ENCODE measurements at regions not wholly inside any gene's neighbourhood (a gene's known extent, or its start where the extent isn't known, plus 50 kb on each side); places are given as distances from the start of the nearest gene placed in this dataset.
A peak's percentile ranks its signal among the peaks of the same experiment; 100 is the strongest.

DNA sequence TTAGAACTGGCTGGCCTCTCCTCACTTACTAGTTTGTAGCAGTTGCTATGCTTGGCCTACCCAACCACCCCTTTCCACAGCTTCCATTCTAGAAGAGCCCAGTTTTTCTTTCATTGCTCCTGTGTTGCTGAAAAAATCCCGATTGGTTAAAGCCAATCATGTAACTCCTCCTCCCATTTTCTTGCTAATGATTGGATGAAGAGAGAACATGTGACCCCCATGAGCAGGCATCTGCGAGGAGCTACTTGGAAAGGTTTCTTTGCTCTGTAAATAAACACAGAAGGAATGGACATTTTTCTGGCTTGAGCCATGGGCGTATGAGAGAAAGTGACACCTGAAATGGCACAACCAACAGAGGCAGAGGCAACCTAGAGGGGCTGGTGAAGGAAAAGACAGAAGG lies 773.8 kb upstream of the TBX3 start:
- TF ChIP-seq, protein P1, sequence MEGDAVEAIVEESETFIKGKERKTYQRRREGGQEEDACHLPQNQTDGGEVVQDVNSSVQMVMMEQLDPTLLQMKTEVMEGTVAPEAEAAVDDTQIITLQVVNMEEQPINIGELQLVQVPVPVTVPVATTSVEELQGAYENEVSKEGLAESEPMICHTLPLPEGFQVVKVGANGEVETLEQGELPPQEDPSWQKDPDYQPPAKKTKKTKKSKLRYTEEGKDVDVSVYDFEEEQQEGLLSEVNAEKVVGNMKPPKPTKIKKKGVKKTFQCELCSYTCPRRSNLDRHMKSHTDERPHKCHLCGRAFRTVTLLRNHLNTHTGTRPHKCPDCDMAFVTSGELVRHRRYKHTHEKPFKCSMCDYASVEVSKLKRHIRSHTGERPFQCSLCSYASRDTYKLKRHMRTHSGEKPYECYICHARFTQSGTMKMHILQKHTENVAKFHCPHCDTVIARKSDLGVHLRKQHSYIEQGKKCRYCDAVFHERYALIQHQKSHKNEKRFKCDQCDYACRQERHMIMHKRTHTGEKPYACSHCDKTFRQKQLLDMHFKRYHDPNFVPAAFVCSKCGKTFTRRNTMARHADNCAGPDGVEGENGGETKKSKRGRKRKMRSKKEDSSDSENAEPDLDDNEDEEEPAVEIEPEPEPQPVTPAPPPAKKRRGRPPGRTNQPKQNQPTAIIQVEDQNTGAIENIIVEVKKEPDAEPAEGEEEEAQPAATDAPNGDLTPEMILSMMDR (IDR thresholded peaks at IDR 0.05; ENCODE audit: low read depth, low read length), result no peak
- no peak overlapping the region for H3K4me3 ChIP-seq (replicated peaks in 1 of 2; ENCODE audit: low read depth in 2 of 2, low read length in 2 of 2)
- DNase-seq (ENCODE audit: low read depth in 2 of 2), result no peak

DNA sequence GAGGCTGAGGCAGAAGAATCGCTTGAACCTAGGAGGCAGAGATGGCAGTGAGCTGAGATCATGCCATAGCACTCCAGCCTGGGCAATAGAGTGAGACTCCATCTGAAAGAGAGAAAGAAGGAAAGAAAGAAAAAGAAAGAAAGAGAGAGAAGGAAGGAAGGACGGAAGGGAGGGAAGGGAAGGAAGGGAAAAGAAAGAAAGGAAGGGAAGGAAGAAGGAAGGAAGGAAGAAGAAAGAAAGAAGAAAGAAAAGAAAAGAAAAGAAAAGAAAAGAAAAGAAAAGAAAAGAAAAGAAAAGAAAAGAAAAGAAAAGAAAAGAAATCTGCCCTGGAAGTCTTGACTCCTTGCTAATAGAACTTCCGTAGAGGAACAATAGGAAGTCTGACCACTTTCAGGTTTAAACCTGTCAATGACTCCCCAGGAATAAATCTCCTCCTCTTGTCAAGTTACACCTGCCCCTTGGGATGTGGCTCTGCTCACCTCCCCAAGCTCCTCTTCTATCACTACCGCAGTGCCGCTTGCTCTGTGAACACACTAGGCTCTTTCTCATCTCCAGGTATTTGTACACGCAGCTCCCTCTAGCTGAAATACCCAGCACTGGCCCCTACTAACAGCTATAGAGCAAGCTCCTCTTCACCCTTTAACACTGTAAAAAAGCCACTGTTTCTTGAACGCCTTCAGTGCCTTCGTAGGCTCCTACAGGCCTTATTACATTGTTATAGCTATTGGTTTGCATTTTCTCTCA lies 773.1 kb upstream of the TBX3 start:
- no peak overlapping the region for H3K4me3 ChIP-seq (replicated peaks in 1 of 2; ENCODE audit: low read depth in 2 of 2, low read length in 2 of 2)
- DNase-seq (ENCODE audit: low read depth in 2 of 2), result peak in 1 of 2 donors; percentile 8
- TF ChIP-seq, protein P1 (IDR thresholded peaks at IDR 0.05; ENCODE audit: low read depth, low read length), result peak; percentile 23

DNA sequence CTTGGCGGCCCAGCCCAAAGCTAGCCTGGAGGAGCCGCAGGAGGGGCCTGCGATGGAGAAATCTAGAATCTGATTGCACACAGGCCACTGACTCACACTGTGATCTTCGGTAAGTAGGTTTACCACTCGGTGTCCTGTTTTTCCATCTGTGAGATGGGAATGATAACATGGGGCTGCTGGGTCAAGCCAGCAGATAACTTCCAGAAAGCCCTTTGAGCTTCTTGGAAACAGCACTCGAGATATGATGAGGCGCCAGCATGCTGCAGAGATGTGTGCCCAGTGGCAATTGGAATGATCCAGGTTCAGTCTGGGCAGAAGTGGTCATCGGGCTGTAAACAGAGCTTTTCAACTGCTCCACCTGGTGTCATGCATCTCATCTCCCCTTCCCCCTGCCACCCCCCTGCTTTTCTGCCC lies 771.3 kb upstream of the TBX3 start:
- DNase-seq (ENCODE audit: low read depth in 2 of 2), result peak in 1 of 2 donors; percentile 10
- no peak overlapping the region for H3K4me3 ChIP-seq (replicated peaks in 1 of 2; ENCODE audit: low read depth in 2 of 2, low read length in 2 of 2)
- TF ChIP-seq, protein P1 (IDR thresholded peaks at IDR 0.05; ENCODE audit: low read depth, low read length), result no peak

DNA sequence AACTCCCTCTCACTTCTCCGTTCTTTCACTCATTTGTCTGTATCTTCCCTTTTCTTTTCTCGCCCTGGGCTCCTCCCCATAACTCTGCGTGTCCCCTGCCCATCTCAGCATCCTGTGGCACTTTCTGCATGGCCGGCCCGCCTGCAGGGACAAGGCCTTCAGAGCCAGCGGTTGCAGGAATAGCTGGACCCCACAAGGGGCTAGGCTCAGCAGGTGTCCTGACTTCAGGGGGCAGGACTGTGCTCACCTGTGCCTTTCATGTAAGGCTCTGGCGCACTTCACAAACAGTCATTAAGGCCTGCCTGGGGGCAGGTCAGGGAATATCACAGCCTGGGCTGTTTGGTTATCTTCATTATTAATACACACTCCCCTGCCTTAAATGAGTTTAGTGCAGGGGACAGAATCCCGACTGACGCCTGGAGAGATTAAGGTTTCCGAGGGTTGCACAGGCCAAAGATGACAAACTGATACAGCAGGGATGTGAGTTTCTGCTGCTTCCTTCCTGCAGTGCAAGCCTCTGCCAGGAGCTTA lies 768.8 kb upstream of the TBX3 start:
- TF ChIP-seq, protein P1 (IDR thresholded peaks at IDR 0.05; ENCODE audit: low read depth, low read length), result no peak
- DNase-seq (ENCODE audit: low read depth in 2 of 2), result no peak
- H3K4me3 ChIP-seq (replicated peaks in 1 of 2; ENCODE audit: low read depth in 2 of 2, low read length in 2 of 2), result no peak overlapping the region

DNA sequence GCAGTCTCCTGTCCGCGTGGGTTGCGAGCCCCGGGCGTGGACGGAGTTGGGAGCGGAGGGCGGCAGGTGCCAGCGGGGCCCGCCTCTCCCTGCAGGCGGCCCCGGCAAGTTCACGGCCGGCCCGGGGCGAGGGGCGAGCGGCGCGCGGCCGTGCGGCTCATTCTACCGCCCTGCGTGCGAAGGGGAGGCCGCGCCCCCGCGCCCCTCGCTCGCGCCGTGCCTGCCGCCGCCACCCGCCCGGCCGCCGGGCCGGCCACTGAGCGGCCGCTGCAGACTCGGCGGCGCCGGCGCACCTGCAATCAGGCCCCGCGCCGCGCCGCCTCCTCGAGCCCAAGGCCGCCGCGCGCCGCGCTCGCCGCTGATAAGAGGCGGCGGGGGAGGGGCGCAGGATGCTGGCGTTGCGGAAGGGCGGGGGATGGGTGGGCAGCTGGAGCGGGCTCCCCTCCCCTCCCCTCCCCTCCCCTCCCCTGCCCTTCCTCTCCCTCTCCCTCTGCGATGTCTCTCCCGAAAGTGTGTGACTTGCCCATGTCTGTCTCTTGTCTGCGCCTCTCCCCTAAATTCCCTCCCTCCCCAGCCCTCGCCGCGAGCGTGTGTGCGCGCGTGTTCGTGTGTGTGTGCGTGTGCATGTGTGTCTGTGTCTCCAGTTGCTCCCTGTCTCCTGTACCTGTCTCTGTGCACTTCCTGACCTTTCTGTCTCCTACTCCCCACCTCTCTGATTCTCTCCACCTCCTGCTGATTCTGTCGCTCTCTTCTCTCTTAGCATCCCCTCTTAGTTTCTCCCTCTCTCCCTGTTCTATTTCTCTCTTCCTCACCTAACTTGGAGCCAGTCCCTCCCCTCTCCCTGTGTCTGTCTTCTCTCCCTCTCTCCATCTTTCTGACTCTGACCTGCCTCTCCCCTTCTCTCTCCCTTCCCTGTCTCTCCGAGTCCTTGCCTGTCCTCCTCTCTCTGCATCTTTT lies 768.1 kb upstream of the TBX3 start:
- TF ChIP-seq, protein P1 (IDR thresholded peaks at IDR 0.05; ENCODE audit: low read depth, low read length), result no peak
- peak in 1 of 2 donors; percentile 15 for DNase-seq (ENCODE audit: low read depth in 2 of 2)
- H3K4me3 ChIP-seq (replicated peaks in 1 of 2; ENCODE audit: low read depth in 2 of 2, low read length in 2 of 2), result peak overlapping the region; percentile 7 to 13

DNA sequence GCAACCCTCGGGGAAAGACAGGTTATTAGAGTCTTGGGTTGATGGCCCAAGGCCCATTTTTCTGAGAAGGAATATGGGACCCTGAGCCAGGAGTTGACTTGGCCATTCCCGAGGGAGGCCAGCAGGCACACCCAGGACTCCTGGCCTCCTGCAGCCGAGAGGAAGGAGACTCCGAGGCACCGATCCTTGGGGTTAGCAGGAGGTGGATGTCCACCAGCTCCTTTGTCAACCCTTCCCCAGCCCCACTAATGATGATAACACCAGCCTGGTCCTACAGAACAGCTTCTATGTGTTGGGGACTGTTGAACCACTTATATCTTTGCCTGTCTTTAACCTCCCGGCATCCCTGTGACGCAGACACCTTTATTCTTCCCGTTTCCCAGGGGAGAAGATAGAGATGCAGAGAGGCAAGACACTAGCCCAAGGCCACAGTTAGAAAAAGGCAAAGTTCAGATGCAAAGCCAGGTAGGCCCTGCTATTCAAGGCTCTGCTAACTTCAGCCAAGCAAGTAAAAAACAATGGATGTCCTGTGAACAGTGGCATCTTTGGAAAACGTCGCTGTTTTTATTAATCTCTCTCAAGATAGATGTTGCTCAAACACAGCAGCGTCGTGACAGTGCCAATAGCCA lies 767.3 kb upstream of the TBX3 start:
- no peak for DNase-seq (ENCODE audit: low read depth in 2 of 2)
- peak overlapping the region in 1 of 2 donors; percentile 7 for H3K4me3 ChIP-seq (replicated peaks in 1 of 2; ENCODE audit: low read depth in 2 of 2, low read length in 2 of 2)
- TF ChIP-seq, protein P1 (IDR thresholded peaks at IDR 0.05; ENCODE audit: low read depth, low read length), result no peak
